ENCODE measurements at regions not wholly inside any gene's neighbourhood (a gene's known extent, or its start where the extent isn't known, plus 50 kb on each side); places are given as distances from the start of the nearest gene placed in this dataset.

GRCh38 chr16:54648575-54648974 lies 282.1 kb upstream of the IRX5 start:
- TF ChIP-seq EZH2 (IDR thresholded peaks at IDR 0.05; ENCODE audit: insufficient read depth, poor library complexity, severe bottlenecking) (no peak), EZH2phosphoT487 (IDR thresholded peaks at IDR 0.05; ENCODE audit: insufficient read depth, low read depth) (no peak)

Data from GM23248 (cell line).